ENCODE measurements at regions not wholly inside any gene's neighbourhood (a gene's known extent, or its start where the extent isn't known, plus 50 kb on each side); places are given as distances from the start of the nearest gene placed in this dataset.
A peak's percentile ranks its signal among the peaks of the same experiment; 100 is the strongest.

DNA sequence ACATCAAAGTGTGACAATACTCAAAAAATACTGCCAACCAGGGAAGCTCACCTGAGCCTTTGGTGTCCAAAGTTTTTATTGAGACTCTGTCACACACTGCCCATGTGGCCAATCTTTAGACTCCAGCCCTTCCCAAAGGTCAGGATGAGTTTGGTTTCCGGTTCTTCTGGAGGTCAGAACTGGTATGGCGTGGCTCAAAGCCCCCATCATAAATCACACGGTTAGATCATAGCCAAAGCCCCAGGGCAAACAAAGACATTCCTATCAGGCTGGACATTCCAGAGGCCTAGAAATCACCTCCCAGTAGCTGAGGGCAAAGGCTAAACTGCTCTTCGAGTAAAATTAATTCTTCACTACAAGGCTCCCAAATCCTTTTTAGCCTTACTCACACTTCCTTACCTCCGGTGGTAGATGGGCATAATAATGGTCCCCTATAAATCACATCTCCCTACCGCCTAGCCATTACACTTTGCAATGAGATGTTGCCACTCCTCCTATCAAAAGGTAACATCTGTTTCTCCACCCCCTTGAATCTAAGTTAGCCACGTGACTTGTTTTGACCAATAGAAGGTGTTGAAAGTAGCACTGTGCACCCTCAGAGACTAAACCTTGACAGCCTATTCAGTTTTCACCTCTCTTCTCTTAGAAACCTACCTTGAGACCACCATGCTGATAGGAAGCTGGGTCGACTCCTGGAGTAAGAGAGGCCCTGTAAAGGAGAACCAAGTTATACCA, 137.8 kb upstream of the DUSP21 start (continued):
- TF ChIP-seq TBX2 (CRISPR knock-in tag; IDR thresholded peaks at IDR 0.05; ENCODE audit: borderline replicate concordance) (peak; percentile 62; the same call in 1 of the 2 replicates), RORA (CRISPR knock-in tag; IDR thresholded peaks at IDR 0.05) (no peak), CREB3 (CRISPR knock-in tag; IDR thresholded peaks at IDR 0.05) (no peak), ZNF761 (CRISPR knock-in tag; conservative IDR thresholded peaks at IDR 0.05) (no peak), ZNF256 (CRISPR knock-in tag; conservative IDR thresholded peaks at IDR 0.05) (no peak), ZNF883 (CRISPR knock-in tag; IDR thresholded peaks at IDR 0.05; ENCODE audit: not compliant biosample characterization) (no peak), RXRB (CRISPR knock-in tag; IDR thresholded peaks at IDR 0.05; ENCODE audit: borderline replicate concordance) (peak; percentile 57; the same call in 1 of the 2 replicates), ZNF335 (CRISPR knock-in tag; IDR thresholded peaks at IDR 0.05) (no peak), ZMYM3 (CRISPR knock-in tag; IDR thresholded peaks at IDR 0.05) (no peak), RBFOX2 (IDR thresholded peaks at IDR 0.05; ENCODE audit: low read depth, low read length) (no peak), MIER3 (CRISPR knock-in tag; IDR thresholded peaks at IDR 0.05; ENCODE audit: borderline replicate concordance) (no peak), MAF1 (CRISPR knock-in tag; IDR thresholded peaks at IDR 0.05; ENCODE audit: borderline replicate concordance) (no peak), CHD4 (IDR thresholded peaks at IDR 0.05; ENCODE audit: borderline replicate concordance, low read length) (no peak)
- TF ChIP-seq, protein P1, sequence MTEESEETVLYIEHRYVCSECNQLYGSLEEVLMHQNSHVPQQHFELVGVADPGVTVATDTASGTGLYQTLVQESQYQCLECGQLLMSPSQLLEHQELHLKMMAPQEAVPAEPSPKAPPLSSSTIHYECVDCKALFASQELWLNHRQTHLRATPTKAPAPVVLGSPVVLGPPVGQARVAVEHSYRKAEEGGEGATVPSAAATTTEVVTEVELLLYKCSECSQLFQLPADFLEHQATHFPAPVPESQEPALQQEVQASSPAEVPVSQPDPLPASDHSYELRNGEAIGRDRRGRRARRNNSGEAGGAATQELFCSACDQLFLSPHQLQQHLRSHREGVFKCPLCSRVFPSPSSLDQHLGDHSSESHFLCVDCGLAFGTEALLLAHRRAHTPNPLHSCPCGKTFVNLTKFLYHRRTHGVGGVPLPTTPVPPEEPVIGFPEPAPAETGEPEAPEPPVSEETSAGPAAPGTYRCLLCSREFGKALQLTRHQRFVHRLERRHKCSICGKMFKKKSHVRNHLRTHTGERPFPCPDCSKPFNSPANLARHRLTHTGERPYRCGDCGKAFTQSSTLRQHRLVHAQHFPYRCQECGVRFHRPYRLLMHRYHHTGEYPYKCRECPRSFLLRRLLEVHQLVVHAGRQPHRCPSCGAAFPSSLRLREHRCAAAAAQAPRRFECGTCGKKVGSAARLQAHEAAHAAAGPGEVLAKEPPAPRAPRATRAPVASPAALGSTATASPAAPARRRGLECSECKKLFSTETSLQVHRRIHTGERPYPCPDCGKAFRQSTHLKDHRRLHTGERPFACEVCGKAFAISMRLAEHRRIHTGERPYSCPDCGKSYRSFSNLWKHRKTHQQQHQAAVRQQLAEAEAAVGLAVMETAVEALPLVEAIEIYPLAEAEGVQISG (CRISPR knock-in tag; IDR thresholded peaks at IDR 0.05), result no peak
- TF ChIP-seq, protein P2, sequence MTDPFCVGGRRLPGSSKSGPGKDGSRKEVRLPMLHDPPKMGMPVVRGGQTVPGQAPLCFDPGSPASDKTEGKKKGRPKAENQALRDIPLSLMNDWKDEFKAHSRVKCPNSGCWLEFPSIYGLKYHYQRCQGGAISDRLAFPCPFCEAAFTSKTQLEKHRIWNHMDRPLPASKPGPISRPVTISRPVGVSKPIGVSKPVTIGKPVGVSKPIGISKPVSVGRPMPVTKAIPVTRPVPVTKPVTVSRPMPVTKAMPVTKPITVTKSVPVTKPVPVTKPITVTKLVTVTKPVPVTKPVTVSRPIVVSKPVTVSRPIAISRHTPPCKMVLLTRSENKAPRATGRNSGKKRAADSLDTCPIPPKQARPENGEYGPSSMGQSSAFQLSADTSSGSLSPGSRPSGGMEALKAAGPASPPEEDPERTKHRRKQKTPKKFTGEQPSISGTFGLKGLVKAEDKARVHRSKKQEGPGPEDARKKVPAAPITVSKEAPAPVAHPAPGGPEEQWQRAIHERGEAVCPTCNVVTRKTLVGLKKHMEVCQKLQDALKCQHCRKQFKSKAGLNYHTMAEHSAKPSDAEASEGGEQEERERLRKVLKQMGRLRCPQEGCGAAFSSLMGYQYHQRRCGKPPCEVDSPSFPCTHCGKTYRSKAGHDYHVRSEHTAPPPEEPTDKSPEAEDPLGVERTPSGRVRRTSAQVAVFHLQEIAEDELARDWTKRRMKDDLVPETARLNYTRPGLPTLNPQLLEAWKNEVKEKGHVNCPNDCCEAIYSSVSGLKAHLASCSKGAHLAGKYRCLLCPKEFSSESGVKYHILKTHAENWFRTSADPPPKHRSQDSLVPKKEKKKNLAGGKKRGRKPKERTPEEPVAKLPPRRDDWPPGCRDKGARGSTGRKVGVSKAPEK (CRISPR knock-in tag; IDR thresholded peaks at IDR 0.05; ENCODE audit: borderline replicate concordance), result no peak
- TF ChIP-seq, protein P3, sequence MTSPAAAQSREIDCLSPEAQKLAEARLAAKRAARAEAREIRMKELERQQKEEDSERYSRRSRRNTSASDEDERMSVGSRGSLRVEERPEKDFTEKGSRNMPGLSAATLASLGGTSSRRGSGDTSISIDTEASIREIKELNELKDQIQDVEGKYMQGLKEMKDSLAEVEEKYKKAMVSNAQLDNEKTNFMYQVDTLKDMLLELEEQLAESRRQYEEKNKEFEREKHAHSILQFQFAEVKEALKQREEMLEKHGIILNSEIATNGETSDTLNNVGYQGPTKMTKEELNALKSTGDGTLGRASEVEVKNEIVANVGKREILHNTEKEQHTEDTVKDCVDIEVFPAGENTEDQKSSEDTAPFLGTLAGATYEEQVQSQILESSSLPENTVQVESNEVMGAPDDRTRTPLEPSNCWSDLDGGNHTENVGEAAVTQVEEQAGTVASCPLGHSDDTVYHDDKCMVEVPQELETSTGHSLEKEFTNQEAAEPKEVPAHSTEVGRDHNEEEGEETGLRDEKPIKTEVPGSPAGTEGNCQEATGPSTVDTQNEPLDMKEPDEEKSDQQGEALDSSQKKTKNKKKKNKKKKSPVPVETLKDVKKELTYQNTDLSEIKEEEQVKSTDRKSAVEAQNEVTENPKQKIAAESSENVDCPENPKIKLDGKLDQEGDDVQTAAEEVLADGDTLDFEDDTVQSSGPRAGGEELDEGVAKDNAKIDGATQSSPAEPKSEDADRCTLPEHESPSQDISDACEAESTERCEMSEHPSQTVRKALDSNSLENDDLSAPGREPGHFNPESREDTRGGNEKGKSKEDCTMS (CRISPR knock-in tag; conservative IDR thresholded peaks at IDR 0.05), result no peak
- TF ChIP-seq, protein P4, sequence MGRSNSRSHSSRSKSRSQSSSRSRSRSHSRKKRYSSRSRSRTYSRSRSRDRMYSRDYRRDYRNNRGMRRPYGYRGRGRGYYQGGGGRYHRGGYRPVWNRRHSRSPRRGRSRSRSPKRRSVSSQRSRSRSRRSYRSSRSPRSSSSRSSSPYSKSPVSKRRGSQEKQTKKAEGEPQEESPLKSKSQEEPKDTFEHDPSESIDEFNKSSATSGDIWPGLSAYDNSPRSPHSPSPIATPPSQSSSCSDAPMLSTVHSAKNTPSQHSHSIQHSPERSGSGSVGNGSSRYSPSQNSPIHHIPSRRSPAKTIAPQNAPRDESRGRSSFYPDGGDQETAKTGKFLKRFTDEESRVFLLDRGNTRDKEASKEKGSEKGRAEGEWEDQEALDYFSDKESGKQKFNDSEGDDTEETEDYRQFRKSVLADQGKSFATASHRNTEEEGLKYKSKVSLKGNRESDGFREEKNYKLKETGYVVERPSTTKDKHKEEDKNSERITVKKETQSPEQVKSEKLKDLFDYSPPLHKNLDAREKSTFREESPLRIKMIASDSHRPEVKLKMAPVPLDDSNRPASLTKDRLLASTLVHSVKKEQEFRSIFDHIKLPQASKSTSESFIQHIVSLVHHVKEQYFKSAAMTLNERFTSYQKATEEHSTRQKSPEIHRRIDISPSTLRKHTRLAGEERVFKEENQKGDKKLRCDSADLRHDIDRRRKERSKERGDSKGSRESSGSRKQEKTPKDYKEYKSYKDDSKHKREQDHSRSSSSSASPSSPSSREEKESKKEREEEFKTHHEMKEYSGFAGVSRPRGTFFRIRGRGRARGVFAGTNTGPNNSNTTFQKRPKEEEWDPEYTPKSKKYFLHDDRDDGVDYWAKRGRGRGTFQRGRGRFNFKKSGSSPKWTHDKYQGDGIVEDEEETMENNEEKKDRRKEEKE (IDR thresholded peaks at IDR 0.05), result no peak

Data from HepG2 (cell line).